GM12891 (cell line): ENCODE measurements at regions not wholly inside any gene's neighbourhood (a gene's known extent, or its start where the extent isn't known, plus 50 kb on each side); places are given as distances from the start of the nearest gene placed in this dataset.

ENCODE experiments used
- POLR2A ChIP-seq: IDR thresholded peaks from 2 replicates; pipeline ENCODE4 v1.6.1; 2011; ENCODE audit warnings: low read depth, low read length, control low read depth
- SPI1 ChIP-seq: IDR thresholded peaks from 2 replicates; pipeline ENCODE4 v1.6.1; 2011; ENCODE audit warnings: low read depth, low read length, control low read depth

GRCh38 chr13:79628463-79628862 lies 147.5 kb downstream of the NDFIP2 start:
- no peak for TF ChIP-seq SPI1
- no peak for TF ChIP-seq POLR2A
